Esophagus squamous epithelium (tissue), 4 donors: ENCODE measurements at regions not wholly inside any gene's neighbourhood (a gene's known extent, or its start where the extent isn't known, plus 50 kb on each side); places are given as distances from the start of the nearest gene placed in this dataset.

ENCODE experiments used
- CTCF ChIP-seq, 6 experiments: fragments of 450-650 bp in 4 of 6; fragments of 200-600 bp in 2 of 6; sonication (generic) in 2 of 6; IDR thresholded peaks; one replicate each; pipeline ENCODE4 v1.5.1; 2016 to 2019; ENCODE audit warnings: antibody characterized with exemption in 6 of 6, mild to moderate bottlenecking in 4 of 6, moderate library complexity in 4 of 6
- POLR2A ChIP-seq, 4 donors: fragments of 450-650 bp; IDR thresholded peaks; one replicate each; pipeline ENCODE4 v1.6.1; 2017; ENCODE audit warnings: antibody characterized with exemption in 4 of 4, mild to moderate bottlenecking in 4 of 4, moderate library complexity in 3 of 4

- TF ChIP-seq CTCF (IDR thresholded peaks at IDR 0.05) = no peak
- TF ChIP-seq POLR2A (IDR thresholded peaks at IDR 0.05) = no peak
Measured at GRCh38 chr20:19940988-19941460, 76.1 kb upstream of the NAA20 start.
